Loucy (cell line): ENCODE measurements at regions not wholly inside any gene's neighbourhood (a gene's known extent, or its start where the extent isn't known, plus 50 kb on each side); places are given as distances from the start of the nearest gene placed in this dataset.

Experiments
- H2AFZ ChIP-seq: fragments of 200-600 bp; sonication (generic); 2 replicates; pipeline ENCODE4 v1.6.0; 2016; ENCODE audit warnings: antibody characterized with exemption, mild to moderate bottlenecking, low read length, moderate library complexity
- H3F3A ChIP-seq: fragments of 200-600 bp; 2 replicates; pipeline ENCODE4 v1.6.0; 2016; ENCODE audit warnings: antibody characterized with exemption, low read depth, mild to moderate bottlenecking
- H3K27me3 ChIP-seq: fragments of 200-600 bp; sonication (generic); 2 replicates; pipeline ENCODE4 v1.6.1; 2014; ENCODE audit warnings: low read length, mild to moderate bottlenecking; ENCODE audit not compliant: insufficient read depth, poor library complexity, severe bottlenecking
- H3K36me3 ChIP-seq: fragments of 200-600 bp; sonication (generic); 2 replicates; pipeline ENCODE4 v1.6.1; 2016; ENCODE audit warnings: low read length; ENCODE audit not compliant: insufficient read depth
- H3K4me1 ChIP-seq: fragments of 200-600 bp; sonication (generic); 2 replicates; pipeline ENCODE4 v1.5.1; 2014; ENCODE audit warnings: low read length, mild to moderate bottlenecking; ENCODE audit not compliant: insufficient read depth, poor library complexity, severe bottlenecking
- H3K4me2 ChIP-seq: fragments of 200-600 bp; sonication (generic); 2 replicates; pipeline ENCODE4 v1.6.0; 2014; ENCODE audit warnings: antibody characterized with exemption, low read length, low read depth, mild to moderate bottlenecking; ENCODE audit not compliant: poor library complexity, severe bottlenecking
- H3K4me3 ChIP-seq: fragments of 200-600 bp; sonication (generic); 2 replicates; pipeline ENCODE4 v1.5.1; 2014; ENCODE audit warnings: low read length, mild to moderate bottlenecking, mixed read lengths; ENCODE audit not compliant: poor library complexity, severe bottlenecking
- H3K79me2 ChIP-seq: fragments of 200-600 bp; sonication (generic); 2 replicates; pipeline ENCODE4 v1.6.1; 2014; ENCODE audit warnings: low read length; ENCODE audit not compliant: insufficient read depth
- H3K9ac ChIP-seq: fragments of 200-600 bp; sonication (generic); 2 replicates; pipeline ENCODE4 v1.6.0; 2014; ENCODE audit warnings: mild to moderate bottlenecking, low read depth, low read length, moderate library complexity; ENCODE audit not compliant: poor library complexity, severe bottlenecking
- H3K9me2 ChIP-seq: fragments of 200-600 bp; sonication (generic); replicated peaks from 2 replicates; pipeline ENCODE4 v1.6.1; 2016; ENCODE audit warnings: low read depth, low read length, mixed read lengths
- H3K9me3 ChIP-seq: fragments of 200-600 bp; sonication (generic); 2 replicates; pipeline ENCODE4 v1.6.1; 2014; ENCODE audit warnings: mild to moderate bottlenecking, antibody characterized with exemption, low read length, low read depth; ENCODE audit not compliant: insufficient read depth
- H4K20me1 ChIP-seq: fragments of 200-600 bp; sonication (generic); 2 replicates; pipeline ENCODE4 v1.6.0; 2014; ENCODE audit warnings: antibody characterized with exemption, low read length, mild to moderate bottlenecking; ENCODE audit not compliant: insufficient read depth, poor library complexity, severe bottlenecking
- EZH2phosphoT487 ChIP-seq: fragments of 200-600 bp; IDR thresholded peaks from 2 replicates; pipeline ENCODE4 v1.6.1; 2018; ENCODE audit warnings: antibody characterized with exemption, mild to moderate bottlenecking, moderate library complexity, borderline replicate concordance
- TF ChIP-seq, protein P1 (sequence below): fragments of 200-600 bp; sonication (generic); conservative IDR thresholded peaks from 2 replicates; pipeline ENCODE4 v1.5.1; 2014; ENCODE audit warnings: mild to moderate bottlenecking, antibody characterized with exemption, low read length

DNA sequence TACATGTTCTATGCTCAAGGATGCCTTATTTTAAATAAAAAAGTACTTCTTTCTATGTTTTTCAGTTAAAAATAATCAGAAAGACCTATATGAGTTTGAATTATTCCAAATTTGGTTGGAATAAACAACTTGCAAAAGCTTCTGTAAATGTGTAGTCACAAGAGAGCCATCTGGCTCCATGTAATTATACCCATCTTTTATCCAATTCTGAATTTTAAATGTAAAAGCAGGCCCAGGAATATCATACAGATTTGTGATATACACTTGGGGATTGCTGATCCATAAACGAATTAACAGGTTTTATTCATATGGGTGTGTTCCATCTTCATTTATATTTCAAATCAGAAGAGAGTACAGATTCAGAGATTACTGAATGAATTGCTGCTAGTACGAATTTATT lies 329.2 kb upstream of the LRFN5 start:
- Histone ChIP-seq H3K36me3 (no peaks in the 10 kb centered on the region), H3F3A (no peaks in the 10 kb centered on the region), H3K9ac (no peak overlapping the region), H4K20me1 (no peaks in the 10 kb centered on the region), H2AFZ (no peak overlapping the region), H3K79me2 (no peaks in the 10 kb centered on the region), H3K27me3 (no peaks in the 10 kb centered on the region), H3K9me2 (no peaks in the 10 kb centered on the region), H3K9me3 (no peaks in the 10 kb centered on the region), H3K4me2 (no peak overlapping the region), H3K4me1 (no peaks in the 10 kb centered on the region), H3K4me3 (no peak overlapping the region)
- no peak for TF ChIP-seq EZH2phosphoT487
- TF ChIP-seq, protein P1, sequence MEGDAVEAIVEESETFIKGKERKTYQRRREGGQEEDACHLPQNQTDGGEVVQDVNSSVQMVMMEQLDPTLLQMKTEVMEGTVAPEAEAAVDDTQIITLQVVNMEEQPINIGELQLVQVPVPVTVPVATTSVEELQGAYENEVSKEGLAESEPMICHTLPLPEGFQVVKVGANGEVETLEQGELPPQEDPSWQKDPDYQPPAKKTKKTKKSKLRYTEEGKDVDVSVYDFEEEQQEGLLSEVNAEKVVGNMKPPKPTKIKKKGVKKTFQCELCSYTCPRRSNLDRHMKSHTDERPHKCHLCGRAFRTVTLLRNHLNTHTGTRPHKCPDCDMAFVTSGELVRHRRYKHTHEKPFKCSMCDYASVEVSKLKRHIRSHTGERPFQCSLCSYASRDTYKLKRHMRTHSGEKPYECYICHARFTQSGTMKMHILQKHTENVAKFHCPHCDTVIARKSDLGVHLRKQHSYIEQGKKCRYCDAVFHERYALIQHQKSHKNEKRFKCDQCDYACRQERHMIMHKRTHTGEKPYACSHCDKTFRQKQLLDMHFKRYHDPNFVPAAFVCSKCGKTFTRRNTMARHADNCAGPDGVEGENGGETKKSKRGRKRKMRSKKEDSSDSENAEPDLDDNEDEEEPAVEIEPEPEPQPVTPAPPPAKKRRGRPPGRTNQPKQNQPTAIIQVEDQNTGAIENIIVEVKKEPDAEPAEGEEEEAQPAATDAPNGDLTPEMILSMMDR = no peak

DNA sequence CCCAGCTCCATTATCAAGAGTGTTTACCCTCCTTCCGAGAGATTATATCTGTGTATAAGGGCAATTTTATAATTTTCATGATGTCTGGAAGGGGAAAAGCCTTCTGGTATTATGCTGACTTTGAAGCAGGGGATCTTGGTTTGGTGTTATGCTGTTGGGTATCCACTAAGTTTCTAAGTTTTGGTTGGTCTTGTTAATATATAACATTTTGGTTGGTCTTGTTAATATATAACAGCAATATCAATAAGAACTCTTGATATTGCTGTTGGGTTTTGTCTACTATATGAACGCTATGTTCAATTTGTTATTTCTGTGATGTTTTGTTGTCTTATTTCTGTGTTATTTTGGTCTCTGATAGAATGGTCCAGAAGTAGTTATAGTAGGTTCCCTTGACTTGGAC lies 349.2 kb upstream of the LRFN5 start:
- Histone ChIP-seq H4K20me1 (no peaks in the 10 kb centered on the region), H3K9me3 (peaks cover 3% of the 10 kb centered on the region; the same call in 1 of the 2 replicates), H3K27me3 (no peaks in the 10 kb centered on the region), H3K4me1 (no peaks in the 10 kb centered on the region), H3K36me3 (no peaks in the 10 kb centered on the region), H3K4me2 (no peak overlapping the region), H2AFZ (no peak overlapping the region), H3F3A (no peaks in the 10 kb centered on the region), H3K9ac (no peak overlapping the region), H3K9me2 (no peaks in the 10 kb centered on the region), H3K79me2 (no peaks in the 10 kb centered on the region), H3K4me3 (no peak overlapping the region)
- TF ChIP-seq, protein P1 = no peak

DNA sequence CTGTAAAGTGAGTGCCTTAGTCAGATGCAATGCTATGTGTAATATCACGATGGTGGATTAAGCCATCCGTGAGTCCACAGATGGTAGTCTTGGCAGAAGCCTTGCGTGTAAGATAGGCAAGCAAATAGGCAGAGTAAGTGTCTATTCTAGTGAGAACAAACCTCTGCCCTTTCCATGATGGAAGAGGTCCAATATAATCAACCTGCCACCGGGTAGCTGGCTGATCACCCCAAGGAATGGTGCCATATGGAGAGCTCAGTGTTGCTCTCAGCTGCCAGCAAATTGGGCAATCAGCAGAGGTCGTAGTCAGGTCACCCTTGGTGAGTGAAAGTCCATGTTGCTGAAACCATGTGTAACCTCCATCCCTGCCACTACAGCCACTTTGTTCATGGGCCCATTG lies 371.2 kb upstream of the LRFN5 start:
- H3K36me3 ChIP-seq = no peaks in the 10 kb centered on the region
- no peak overlapping the region for H3K9ac ChIP-seq
- H3K4me1 ChIP-seq = no peaks in the 10 kb centered on the region
- TF ChIP-seq, protein P1 = no peak
- no peak for TF ChIP-seq EZH2phosphoT487
- H2AFZ ChIP-seq = no peak overlapping the region
- no peaks in the 10 kb centered on the region for H4K20me1 ChIP-seq
- no peaks in the 10 kb centered on the region for H3F3A ChIP-seq
- H3K79me2 ChIP-seq = no peaks in the 10 kb centered on the region
- no peaks in the 10 kb centered on the region for H3K9me2 ChIP-seq
- H3K27me3 ChIP-seq = no peaks in the 10 kb centered on the region
- H3K4me3 ChIP-seq = no peak overlapping the region
- no peaks in the 10 kb centered on the region for H3K9me3 ChIP-seq
- no peak overlapping the region for H3K4me2 ChIP-seq
